ENCODE measurements at regions not wholly inside any gene's neighbourhood (a gene's known extent, or its start where the extent isn't known, plus 50 kb on each side); places are given as distances from the start of the nearest gene placed in this dataset.

GRCh38 chr13:86409466-86410241 lies 610.4 kb upstream of the SLITRK6 start:
- Histone ChIP-seq H3K27ac (ENCODE audit: low read depth, low read length, poor library complexity, severe bottlenecking) (no peak overlapping the region), H3K9me3 (ENCODE audit: low read length) (no peaks in the 10 kb centered on the region), H3K4me1 (ENCODE audit: insufficient read depth, low read length, poor library complexity, severe bottlenecking) (no peaks in the 10 kb centered on the region), H2AFZ (ENCODE audit: low read length) (no peak overlapping the region), H3K4me3 (ENCODE audit: low read depth, low read length, poor library complexity, severe bottlenecking) (no peak overlapping the region), H3K36me3 (ENCODE audit: insufficient read depth, low read length) (no peaks in the 10 kb centered on the region), H3K4me2 (ENCODE audit: low read length) (no peak overlapping the region), H3K79me2 (ENCODE audit: insufficient read depth, low read depth, low read length) (no peaks in the 10 kb centered on the region), H3K9me2 (ENCODE audit: insufficient read depth, low read length) (no peaks in the 10 kb centered on the region), H4K20me1 (ENCODE audit: insufficient read depth, low read length) (no peaks in the 10 kb centered on the region)
- ChIA-PET CTCF (ENCODE audit: unreplicated experiment) (no interaction called here), POLR2A (no interaction called here)
- no TSS peak for BruUV-seq (replicated peaks)
- no peak for TF ChIP-seq EZH2phosphoT487 (IDR thresholded peaks at IDR 0.05; ENCODE audit: borderline replicate concordance, low read depth, low read length)
- TF ChIP-seq CTCF (conservative IDR thresholded peaks at IDR 0.05; ENCODE audit: low read length): no peak
- intact Hi-C loops (cut with micrococcal nuclease; ENCODE audit: unreplicated experiment): no loop called here
- no peak for DNase-seq (ENCODE audit: low spot score)

GRCh38 chr13:86425170-86425815 lies 626.1 kb upstream of the SLITRK6 start:
- Histone ChIP-seq H3K4me1 (ENCODE audit: insufficient read depth, low read length, poor library complexity, severe bottlenecking) (no peaks in the 10 kb centered on the region), H3K36me3 (ENCODE audit: insufficient read depth, low read length) (no peaks in the 10 kb centered on the region), H3K4me2 (ENCODE audit: low read length) (no peak overlapping the region), H3K4me3 (ENCODE audit: low read depth, low read length, poor library complexity, severe bottlenecking) (no peak overlapping the region), H3K27ac (ENCODE audit: low read depth, low read length, poor library complexity, severe bottlenecking) (no peak overlapping the region), H3K79me2 (ENCODE audit: insufficient read depth, low read depth, low read length) (no peaks in the 10 kb centered on the region), H3K9me3 (ENCODE audit: low read length) (no peaks in the 10 kb centered on the region), H3K9me2 (ENCODE audit: insufficient read depth, low read length) (no peaks in the 10 kb centered on the region), H2AFZ (ENCODE audit: low read length) (no peak overlapping the region), H4K20me1 (ENCODE audit: insufficient read depth, low read length) (no peaks in the 10 kb centered on the region)
- ChIA-PET POLR2A (interaction anchor here (0.8 kb wide), 1 partner anchor 9 kb away, joined by 3 read pairs; no protein-coding TSS in a partner anchor), CTCF (ENCODE audit: unreplicated experiment) (no interaction called here)
- no peak for DNase-seq (ENCODE audit: low spot score)
- BruUV-seq (replicated peaks): no TSS peak
- no peak for TF ChIP-seq CTCF (conservative IDR thresholded peaks at IDR 0.05; ENCODE audit: low read length)
- TF ChIP-seq EZH2phosphoT487 (IDR thresholded peaks at IDR 0.05; ENCODE audit: borderline replicate concordance, low read depth, low read length): no peak
- intact Hi-C loops (cut with micrococcal nuclease; ENCODE audit: unreplicated experiment): no loop called here

- CTCF ChIA-PET (ENCODE audit: unreplicated experiment): no interaction called here
Measured at GRCh38 chr13:86426437-86426836, 627.2 kb upstream of the SLITRK6 start.

More at GRCh38 chr13:86426437-86426836, 627.2 kb upstream of the SLITRK6 start:
- Histone ChIP-seq H3K4me2 (ENCODE audit: low read length) (no peak overlapping the region), H3K27ac (ENCODE audit: low read depth, low read length, poor library complexity, severe bottlenecking) (no peak overlapping the region), H3K9me3 (ENCODE audit: low read length) (no peaks in the 10 kb centered on the region), H4K20me1 (ENCODE audit: insufficient read depth, low read length) (no peaks in the 10 kb centered on the region), H2AFZ (ENCODE audit: low read length) (no peak overlapping the region), H3K4me1 (ENCODE audit: insufficient read depth, low read length, poor library complexity, severe bottlenecking) (no peaks in the 10 kb centered on the region), H3K4me3 (ENCODE audit: low read depth, low read length, poor library complexity, severe bottlenecking) (no peak overlapping the region), H3K79me2 (ENCODE audit: insufficient read depth, low read depth, low read length) (no peaks in the 10 kb centered on the region), H3K36me3 (ENCODE audit: insufficient read depth, low read length) (no peaks in the 10 kb centered on the region), H3K9me2 (ENCODE audit: insufficient read depth, low read length) (no peaks in the 10 kb centered on the region)
- no peak for DNase-seq (ENCODE audit: low spot score)
- no TSS peak for BruUV-seq (replicated peaks)
- POLR2A ChIA-PET: no interaction called here
- intact Hi-C loops (cut with micrococcal nuclease; ENCODE audit: unreplicated experiment): no loop called here
- TF ChIP-seq CTCF (conservative IDR thresholded peaks at IDR 0.05; ENCODE audit: low read length): no peak
